Endothelial cell of umbilical vein (primary cell): ENCODE measurements at regions not wholly inside any gene's neighbourhood (a gene's known extent, or its start where the extent isn't known, plus 50 kb on each side); places are given as distances from the start of the nearest gene placed in this dataset.

Experiments
- BruUV-seq: library from RNA; stranded (reverse); fragments of 400-500 nt; replicated peaks from 2 replicates; lab custom pipeline; 2021; lab: Mats Ljungman, UMichigan
- CTCF ChIA-PET: fragments of 300-600, 350-600 bp; sonication (Branson Sonifier 250); formaldehyde crosslinking; loops from one replicate; lab custom pipeline; 2021; ENCODE audit warnings: antibody characterized with exemption, inconsistent platforms; lab: Charles Lee
- POLR2A ChIA-PET: fragments of 300-600, 350-600 bp; sonication (Branson Sonifier 250); formaldehyde crosslinking; loops from one replicate; lab custom pipeline; 2021; ENCODE audit warnings: antibody characterized with exemption, inconsistent platforms; lab: Charles Lee
- DNase-seq: peaks from one replicate; pipeline ENCODE4 v3.0.0-alpha.2; 2011; ENCODE audit warnings: low read depth, low spot score
- FAIRE-seq: peaks from 2 replicates; lab custom pipeline; 2011; peaks lifted over from hg19 to GRCh38; lab: Jason Lieb, UNC
- H2AFZ ChIP-seq: 2 replicates; pipeline ENCODE4 v1.6.0; 2012; ENCODE audit warnings: low read depth, low read length, control low read depth, inconsistent platforms
- H3K27ac ChIP-seq: 2 replicates; pipeline ENCODE4 v1.5.1; 2011; ENCODE audit warnings: low read depth, mild to moderate bottlenecking, control low read depth, low read length, moderate library complexity; ENCODE audit not compliant: insufficient read depth
- H3K27me3 ChIP-seq, 2 experiments: 2 replicates each; pipeline versions ENCODE4 v1.6.0 to v1.6.1; 2011; ENCODE audit warnings: low read length in 2 of 2, mixed read lengths in 1 of 2; ENCODE audit not compliant: control insufficient read depth in 2 of 2, insufficient read depth in 2 of 2
- H3K36me3 ChIP-seq, 2 experiments: 2 replicates in 1 of 2; 3 replicates in 1 of 2; pipeline ENCODE4 v1.5.1; 2011; ENCODE audit warnings: low read length in 2 of 2, mild to moderate bottlenecking in 1 of 2, moderate library complexity in 1 of 2; ENCODE audit not compliant: control insufficient read depth in 2 of 2, insufficient read depth in 2 of 2; ENCODE audit errors: extremely low read depth in 1 of 2
- H3K4me1 ChIP-seq: 3 replicates; pipeline ENCODE4 v1.5.1; 2011; ENCODE audit warnings: mild to moderate bottlenecking, low read length; ENCODE audit not compliant: control insufficient read depth, insufficient read depth; ENCODE audit errors: extremely low read depth
- H3K4me2 ChIP-seq: 2 replicates; pipeline ENCODE4 v1.6.1; 2011; ENCODE audit warnings: low read length, control low read depth, mixed read lengths; ENCODE audit not compliant: insufficient read depth
- H3K4me3 ChIP-seq, 3 experiments: fragments of 200-600 bp in 1 of 3; sonication (generic), shearing (Covaris generic) in 1 of 3; replicated peaks in 1 of 3; 2 replicates each; pipeline ENCODE4 v1.5.1; 2011 to 2016; ENCODE audit warnings: control low read depth in 3 of 3, low read length in 3 of 3, mild to moderate bottlenecking in 2 of 3, inconsistent platforms in 1 of 3, low read depth in 1 of 3, moderate library complexity in 1 of 3; ENCODE audit not compliant: insufficient read depth in 1 of 3
- H3K79me2 ChIP-seq: 2 replicates; pipeline ENCODE4 v1.6.0; 2012; ENCODE audit warnings: low read length, inconsistent platforms; ENCODE audit not compliant: control insufficient read depth, insufficient read depth
- H3K9ac ChIP-seq: replicated peaks from 2 replicates; pipeline ENCODE3; 2011; ENCODE audit warnings: low read length, control low read depth; ENCODE audit not compliant: insufficient read depth; ENCODE audit errors: extremely low read depth
- H3K9me1 ChIP-seq: replicated peaks from 3 replicates; pipeline ENCODE4 v1.6.0; 2011; ENCODE audit warnings: mild to moderate bottlenecking, low read length; ENCODE audit not compliant: control insufficient read depth, insufficient read depth; ENCODE audit errors: extremely low read depth
- H3K9me3 ChIP-seq: replicated peaks from 2 replicates; pipeline ENCODE4 v1.5.1; 2012; ENCODE audit warnings: low read length, inconsistent platforms; ENCODE audit not compliant: control insufficient read depth, insufficient read depth
- H4K20me1 ChIP-seq: replicated peaks from 2 replicates; pipeline ENCODE3; 2011; ENCODE audit warnings: mild to moderate bottlenecking, low read length; ENCODE audit not compliant: control insufficient read depth, insufficient read depth; ENCODE audit errors: extremely low read depth
- EZH2 ChIP-seq: IDR thresholded peaks from 2 replicates; pipeline ENCODE4 v1.6.1; 2012; ENCODE audit warnings: borderline replicate concordance, low read depth, mild to moderate bottlenecking, moderate library complexity, low read length, inconsistent platforms; ENCODE audit not compliant: severe bottlenecking
- FOS ChIP-seq: IDR thresholded peaks from 2 replicates; pipeline ENCODE4 v1.6.1; 2011; ENCODE audit warnings: mild to moderate bottlenecking, low read length, moderate library complexity, borderline replicate concordance; ENCODE audit not compliant: insufficient read depth
- GATA2 ChIP-seq: IDR thresholded peaks from 2 replicates; pipeline ENCODE4 v1.7.0; 2011; ENCODE audit warnings: low read depth, mild to moderate bottlenecking, moderate library complexity, mixed read lengths, low read length; ENCODE audit not compliant: insufficient read length, insufficient read depth
- JUN ChIP-seq: IDR thresholded peaks from 2 replicates; pipeline ENCODE4 v1.6.1; 2011; ENCODE audit warnings: borderline replicate concordance, low read depth; ENCODE audit not compliant: insufficient read length, insufficient read depth
- MYC ChIP-seq: IDR thresholded peaks from one replicate; pipeline ENCODE4 v1.6.1; 2011; ENCODE audit warnings: mild to moderate bottlenecking, low read depth, low read length
- POLR2A ChIP-seq: IDR thresholded peaks from 2 replicates; pipeline ENCODE4 v1.6.1; 2012; ENCODE audit warnings: low read depth, mild to moderate bottlenecking, control low read depth, low read length
- POLR2AphosphoS5 ChIP-seq: IDR thresholded peaks from 2 replicates; pipeline ENCODE4 v1.6.1; 2012; ENCODE audit warnings: low read depth, mild to moderate bottlenecking, control low read depth, low read length, moderate library complexity; ENCODE audit not compliant: insufficient read depth
- dilution Hi-C: fragments of 300-500 bp; cut with MboI; formaldehyde crosslinking; loops from one replicate; pipeline ENCODE4 v1.15.0; 2019; ENCODE audit warnings: low sequenced_read_pairs; ENCODE audit not compliant: extremely low pct_ligation_motif_present
- intact Hi-C: fragments of 100-400 bp; cut with micrococcal nuclease; formaldehyde crosslinking; loops from one replicate; pipeline ENCODE4 v1.10.0; 2022
- TF ChIP-seq, protein P1 (sequence below), 2 donors: IDR thresholded peaks; 1 replicate in 1 of 2; 2 replicates in 1 of 2; pipeline ENCODE4 v1.5.1; 2011; ENCODE audit warnings: low read length in 2 of 2, mild to moderate bottlenecking in 2 of 2, moderate library complexity in 2 of 2, control low read depth in 1 of 2, inconsistent platforms in 1 of 2, low read depth in 1 of 2; ENCODE audit not compliant: insufficient read depth in 1 of 2; ENCODE audit errors: extremely low read depth in 1 of 2
- TF ChIP-seq, protein P2 (sequence below): IDR thresholded peaks from 2 replicates; pipeline ENCODE4 v1.6.1; 2011; ENCODE audit not compliant: insufficient read depth, insufficient read length

DNA sequence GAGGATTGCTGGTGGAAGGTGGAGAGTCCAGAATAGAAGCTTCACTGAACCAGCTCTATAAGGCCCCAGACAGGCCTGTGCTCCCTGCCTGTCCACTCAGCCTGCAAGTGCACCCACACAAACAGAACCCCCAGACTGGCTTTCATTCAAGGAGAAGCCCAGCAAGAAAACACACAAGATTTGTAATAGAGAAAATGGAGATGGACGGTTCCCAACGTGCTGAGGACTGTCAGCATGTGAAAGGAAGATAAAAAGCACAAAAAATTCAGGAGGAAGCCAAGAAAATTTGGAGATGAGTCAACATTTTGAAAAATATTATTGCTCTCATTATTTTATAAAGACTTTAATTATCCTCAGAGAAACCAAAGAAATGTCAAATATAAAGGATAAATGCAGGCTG lies 218.2 kb upstream of the SLC10A2 start:
- no peaks in the 10 kb centered on the region for H3K27me3 ChIP-seq
- no peaks in the 10 kb centered on the region for H3K4me1 ChIP-seq
- FAIRE-seq (no peak), DNase-seq (no peak)
- CTCF ChIA-PET: interaction anchor here (1.2 kb wide), 1 partner anchor 18 kb away, joined by 3 read pairs; no protein-coding TSS in a partner anchor
- H3K9me1 ChIP-seq: no peaks in the 10 kb centered on the region
- H3K27ac ChIP-seq: no peak overlapping the region
- TF ChIP-seq EZH2 (no peak), JUN (no peak)
- dilution Hi-C loops: no loop called here
- peaks cover 8% of the 10 kb centered on the region for H3K9me3 ChIP-seq
- BruUV-seq: no TSS peak
- no peak overlapping the region for H3K9ac ChIP-seq
- no peak overlapping the region for H3K4me2 ChIP-seq
- intact Hi-C loops: no loop called here
- H3K4me3 ChIP-seq: no peak overlapping the region
- H3K36me3 ChIP-seq: no peaks in the 10 kb centered on the region
- no peaks in the 10 kb centered on the region for H3K79me2 ChIP-seq
- no peak overlapping the region for H2AFZ ChIP-seq
- H4K20me1 ChIP-seq: no peaks in the 10 kb centered on the region
- POLR2A ChIA-PET: no interaction called here

DNA sequence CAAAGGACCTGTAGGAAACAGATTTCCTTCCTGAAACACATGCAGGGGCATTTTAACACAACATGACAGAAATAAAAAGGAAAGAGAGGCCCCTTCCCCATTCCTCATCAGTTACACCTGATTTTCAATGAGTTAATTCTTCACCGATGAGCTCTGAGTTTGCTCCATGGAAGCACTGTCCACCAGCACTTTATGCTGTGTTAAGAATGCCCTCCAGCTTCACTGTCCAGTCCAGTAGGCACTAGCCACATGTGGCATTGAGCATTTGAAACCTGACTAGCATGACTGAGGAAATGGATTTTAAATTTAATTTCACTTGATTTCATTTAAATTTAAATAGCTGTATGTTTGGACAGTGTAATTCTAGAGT lies 217.2 kb upstream of the SLC10A2 start:
- Histone ChIP-seq H3K4me1 (no peaks in the 10 kb centered on the region), H3K9me3 (peaks cover 8% of the 10 kb centered on the region), H3K9me1 (no peaks in the 10 kb centered on the region), H2AFZ (no peak overlapping the region), H3K9ac (no peak overlapping the region), H3K79me2 (no peaks in the 10 kb centered on the region), H3K36me3 (no peaks in the 10 kb centered on the region), H3K4me3 (no peak overlapping the region), H3K27ac (no peak overlapping the region), H4K20me1 (no peaks in the 10 kb centered on the region), H3K4me2 (no peak overlapping the region), H3K27me3 (no peaks in the 10 kb centered on the region)
- dilution Hi-C loops: no loop called here
- FAIRE-seq (no peak), DNase-seq (no peak)
- ChIA-PET POLR2A (no interaction called here), CTCF (no interaction called here)
- TF ChIP-seq, protein P1, sequence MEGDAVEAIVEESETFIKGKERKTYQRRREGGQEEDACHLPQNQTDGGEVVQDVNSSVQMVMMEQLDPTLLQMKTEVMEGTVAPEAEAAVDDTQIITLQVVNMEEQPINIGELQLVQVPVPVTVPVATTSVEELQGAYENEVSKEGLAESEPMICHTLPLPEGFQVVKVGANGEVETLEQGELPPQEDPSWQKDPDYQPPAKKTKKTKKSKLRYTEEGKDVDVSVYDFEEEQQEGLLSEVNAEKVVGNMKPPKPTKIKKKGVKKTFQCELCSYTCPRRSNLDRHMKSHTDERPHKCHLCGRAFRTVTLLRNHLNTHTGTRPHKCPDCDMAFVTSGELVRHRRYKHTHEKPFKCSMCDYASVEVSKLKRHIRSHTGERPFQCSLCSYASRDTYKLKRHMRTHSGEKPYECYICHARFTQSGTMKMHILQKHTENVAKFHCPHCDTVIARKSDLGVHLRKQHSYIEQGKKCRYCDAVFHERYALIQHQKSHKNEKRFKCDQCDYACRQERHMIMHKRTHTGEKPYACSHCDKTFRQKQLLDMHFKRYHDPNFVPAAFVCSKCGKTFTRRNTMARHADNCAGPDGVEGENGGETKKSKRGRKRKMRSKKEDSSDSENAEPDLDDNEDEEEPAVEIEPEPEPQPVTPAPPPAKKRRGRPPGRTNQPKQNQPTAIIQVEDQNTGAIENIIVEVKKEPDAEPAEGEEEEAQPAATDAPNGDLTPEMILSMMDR (IDR thresholded peaks at IDR 0.05; ENCODE audit: extremely low read depth in 1 of 2, insufficient read depth in 1 of 2, low read depth in 1 of 2, low read length in 2 of 2): no peak
- TF ChIP-seq POLR2AphosphoS5 (no peak), FOS (no peak), EZH2 (no peak), POLR2A (no peak), JUN (no peak), GATA2 (no peak), MYC (no peak)
- TF ChIP-seq, protein P2, sequence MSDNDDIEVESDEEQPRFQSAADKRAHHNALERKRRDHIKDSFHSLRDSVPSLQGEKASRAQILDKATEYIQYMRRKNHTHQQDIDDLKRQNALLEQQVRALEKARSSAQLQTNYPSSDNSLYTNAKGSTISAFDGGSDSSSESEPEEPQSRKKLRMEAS: no peak
- intact Hi-C loops: no loop called here
- no TSS peak for BruUV-seq
